ENCODE measurements at regions not wholly inside any gene's neighbourhood (a gene's known extent, or its start where the extent isn't known, plus 50 kb on each side); places are given as distances from the start of the nearest gene placed in this dataset.

DNA sequence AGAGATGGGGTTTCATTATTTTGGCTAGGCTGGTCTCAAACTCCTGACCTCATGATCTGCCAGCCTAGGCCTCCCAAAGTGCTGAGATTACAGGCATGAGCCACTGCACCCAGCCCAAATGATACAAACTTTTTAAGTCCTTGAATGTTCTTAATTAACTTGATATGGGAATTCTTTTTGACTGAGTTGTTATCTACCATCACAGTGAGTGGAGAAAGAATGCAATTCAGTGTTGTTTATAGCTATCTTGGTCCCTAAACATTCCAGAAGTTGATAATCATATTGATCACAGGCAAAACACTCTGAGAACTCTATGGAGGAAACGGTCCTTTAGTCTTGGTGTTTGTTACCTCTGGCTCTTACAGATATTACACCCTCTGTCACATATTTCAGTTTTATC lies 1072.5 kb downstream of the SUCLG1 start:
- FAIRE-seq (no peak), DNase-seq (no peak), ATAC-seq (no peak)
- no peaks in the 10 kb centered on the region for H3K9me3 ChIP-seq
- H3K36me3 ChIP-seq: no peaks in the 10 kb centered on the region
- H3K27me3 ChIP-seq: no peaks in the 10 kb centered on the region
- no peaks in the 10 kb centered on the region for H3K4me1 ChIP-seq
- no peak overlapping the region for H3K4me3 ChIP-seq
- 31 to 34% methylated on average over 1 of the region's 1 CpG for WGBS, 2 donors
- intact Hi-C loops (cut with DNase I): no loop called here
- no peak overlapping the region for H3K27ac ChIP-seq
- no peak for TF ChIP-seq CTCF (IDR thresholded peaks at IDR 0.05)

DNA sequence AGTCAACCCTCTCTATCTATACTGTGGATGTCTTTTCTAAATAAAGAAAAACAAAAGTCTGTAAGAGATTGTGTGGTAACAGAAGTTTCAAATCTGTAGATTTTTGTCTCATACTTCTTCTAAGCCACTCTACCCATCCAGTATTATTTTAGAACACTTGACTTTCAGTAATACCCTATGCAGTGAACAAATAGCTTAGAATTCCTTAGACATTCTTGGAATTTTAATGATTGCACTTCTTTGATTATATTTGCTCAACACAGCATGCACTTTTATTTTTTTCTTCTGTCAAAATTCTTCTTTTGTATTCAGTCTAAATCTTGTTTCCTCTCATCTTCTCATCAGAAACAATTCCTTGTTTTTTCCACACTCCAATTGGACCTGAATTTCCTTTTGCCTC lies 1080.2 kb downstream of the SUCLG1 start:
- Histone ChIP-seq H3K9me3 (no peaks in the 10 kb centered on the region), H3K27ac (no peak overlapping the region), H3K36me3 (no peaks in the 10 kb centered on the region), H3K27me3 (no peaks in the 10 kb centered on the region), H3K4me3 (no peak overlapping the region), H3K4me1 (no peaks in the 10 kb centered on the region)
- intact Hi-C loops (cut with DNase I): no loop called here
- TF ChIP-seq CTCF (IDR thresholded peaks at IDR 0.05): no peak
- FAIRE-seq (no peak), DNase-seq (no peak), ATAC-seq (no peak)

GRCh38 chr2:83376731-83377130 lies 1082.3 kb downstream of the SUCLG1 start:
- Histone ChIP-seq H3K27ac (no peak overlapping the region), H3K4me1 (no peaks in the 10 kb centered on the region), H3K27me3 (no peaks in the 10 kb centered on the region), H3K9me3 (no peaks in the 10 kb centered on the region), H3K4me3 (no peak overlapping the region), H3K36me3 (no peaks in the 10 kb centered on the region)
- DNase-seq: no peak
- TF ChIP-seq CTCF (IDR thresholded peaks at IDR 0.05): no peak
- FAIRE-seq: no peak
- ATAC-seq: no peak
- WGBS, 2 donors: 49 to 69% methylated on average over 2 of the region's 2 CpGs
- intact Hi-C loops (cut with DNase I): no loop called here

- 47 to 52% methylated on average over 2 of the region's 2 CpGs for WGBS, 2 donors
- FAIRE-seq (no peak), ATAC-seq (no peak), DNase-seq (no peak)
- Histone ChIP-seq H3K4me3 (no peak overlapping the region), H3K27me3 (no peaks in the 10 kb centered on the region), H3K9me3 (no peaks in the 10 kb centered on the region), H3K36me3 (no peaks in the 10 kb centered on the region), H3K27ac (no peak overlapping the region), H3K4me1 (no peaks in the 10 kb centered on the region)
- no peak for TF ChIP-seq CTCF (IDR thresholded peaks at IDR 0.05)
- intact Hi-C loops (cut with DNase I): no loop called here
Measured at GRCh38 chr2:83370419-83370762, 1088.7 kb downstream of the SUCLG1 start.

DNA sequence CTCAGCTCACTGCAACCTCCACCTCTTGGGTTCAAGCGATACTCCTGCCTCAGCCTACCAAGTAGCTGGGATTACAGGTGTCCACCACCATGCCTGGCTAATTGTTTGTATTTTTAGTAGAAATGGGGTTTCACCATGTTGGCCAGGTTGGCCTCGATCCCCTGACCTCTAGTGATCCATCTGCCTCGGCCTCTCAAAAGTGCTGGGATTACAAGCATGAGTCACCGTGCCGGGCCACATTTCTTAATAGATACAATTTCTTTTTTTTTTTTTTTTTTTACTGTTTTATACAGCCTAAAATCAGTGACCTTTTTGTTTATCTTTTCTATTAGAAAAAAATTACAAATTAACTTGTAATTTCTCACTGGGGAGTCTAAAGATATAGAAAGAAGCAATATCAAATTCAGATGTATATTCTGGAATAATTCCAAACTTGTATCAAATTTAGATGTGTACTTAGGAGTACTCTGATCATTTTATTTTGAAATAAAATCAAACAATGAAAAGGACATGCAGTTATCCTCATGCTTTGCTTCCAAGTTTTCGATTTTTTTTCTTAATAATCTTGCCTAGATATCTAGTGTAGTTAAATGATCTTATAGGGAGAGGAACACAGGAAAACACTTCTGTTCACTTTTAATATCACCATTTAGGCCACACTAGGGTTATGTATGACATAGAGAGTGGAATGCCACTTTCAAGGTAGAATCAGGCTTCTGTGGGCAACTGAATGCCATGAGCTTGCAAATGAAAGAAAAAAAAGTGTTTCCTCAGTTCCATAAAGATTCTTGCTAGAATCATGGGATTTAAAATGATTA lies 1089.3 kb downstream of the SUCLG1 start:
- ATAC-seq: no peak
- FAIRE-seq: no peak
- no peaks in the 10 kb centered on the region for H3K27me3 ChIP-seq
- 83 to 89% methylated on average over 6 of the region's 6 CpGs for WGBS, 2 donors
- no peaks in the 10 kb centered on the region for H3K4me1 ChIP-seq
- intact Hi-C loops (cut with DNase I): no loop called here
- no peak overlapping the region for H3K4me3 ChIP-seq
- H3K27ac ChIP-seq: no peak overlapping the region
- DNase-seq: no peak
- H3K9me3 ChIP-seq: no peaks in the 10 kb centered on the region
- no peak for TF ChIP-seq CTCF (IDR thresholded peaks at IDR 0.05)
- no peaks in the 10 kb centered on the region for H3K36me3 ChIP-seq

Data from pancreas (tissue), 10 donors.